ENCODE measurements at regions not wholly inside any gene's neighbourhood (a gene's known extent, or its start where the extent isn't known, plus 50 kb on each side); places are given as distances from the start of the nearest gene placed in this dataset.

- Mint-ChIP-seq H3K27me3 (no peaks in the 10 kb centered on the region), H3K36me3 (no peaks in the 10 kb centered on the region), H3K9me3 (peaks cover 0 to 9% (median 6%) of the 10 kb centered on the region in 9 donors), H3K27ac (no peak overlapping the region), H3K4me1 (no peaks in the 10 kb centered on the region), H3K4me3 (no peak overlapping the region)
- POLR2A ChIA-PET = no interaction called here
- DNase-seq (no peak), ATAC-seq (no peak)
Measured at GRCh38 chr1:216944864-216945510, 221.8 kb upstream of the ESRRG start.

- Mint-ChIP-seq H3K9me3 (peaks cover 0 to 24% (median 4%) of the 10 kb centered on the region in 9 donors), H3K27ac (no peak overlapping the region), H3K27me3 (no peaks in the 10 kb centered on the region), H3K36me3 (peaks cover 0 to 6% (median 0%) of the 10 kb centered on the region in 3 donors), H3K4me3 (no peak overlapping the region), H3K4me1 (no peaks in the 10 kb centered on the region)
- DNase-seq (no peak), ATAC-seq (no peak)
- POLR2A ChIA-PET = no interaction called here
Measured at GRCh38 chr1:216937491-216937890, 214.3 kb upstream of the ESRRG start.

GRCh38 chr1:216936779-216937178 lies 213.6 kb upstream of the ESRRG start:
- Mint-ChIP-seq H3K9me3 (peaks cover 0 to 24% (median 4%) of the 10 kb centered on the region in 9 donors), H3K4me1 (no peaks in the 10 kb centered on the region), H3K27me3 (no peaks in the 10 kb centered on the region), H3K27ac (no peak overlapping the region), H3K4me3 (no peak overlapping the region), H3K36me3 (peaks cover 0 to 6% (median 1%) of the 10 kb centered on the region in 3 donors)
- no peak for DNase-seq
- no peak for ATAC-seq
- POLR2A ChIA-PET = no interaction called here

GRCh38 chr1:216935901-216936300 lies 212.7 kb upstream of the ESRRG start:
- Mint-ChIP-seq H3K4me3 (no peak overlapping the region), H3K9me3 (peaks cover 0 to 24% (median 4%) of the 10 kb centered on the region in 9 donors), H3K27ac (no peak overlapping the region), H3K4me1 (no peaks in the 10 kb centered on the region), H3K36me3 (peaks cover 0 to 6% (median 1%) of the 10 kb centered on the region in 3 donors), H3K27me3 (no peaks in the 10 kb centered on the region)
- ATAC-seq (no peak), DNase-seq (no peak)
- POLR2A ChIA-PET = no interaction called here

- H3K36me3 Mint-ChIP-seq = peaks cover 0 to 1% (median 0%) of the 10 kb centered on the region in 3 donors
- ATAC-seq = no peak
- POLR2A ChIA-PET = no interaction called here
Measured at GRCh38 chr1:216932424-216932823, 209.2 kb upstream of the ESRRG start.

GRCh38 chr1:216929870-216930582 lies 206.8 kb upstream of the ESRRG start:
- Mint-ChIP-seq H3K4me3 (no peak overlapping the region), H3K9me3 (peaks cover 0 to 8% (median 0%) of the 10 kb centered on the region in 9 donors), H3K27ac (no peak overlapping the region), H3K4me1 (no peaks in the 10 kb centered on the region), H3K27me3 (no peaks in the 10 kb centered on the region), H3K36me3 (peaks cover 0 to 1% (median 0%) of the 10 kb centered on the region in 3 donors)
- DNase-seq = no peak
- POLR2A ChIA-PET = no interaction called here
- ATAC-seq = no peak

More at GRCh38 chr1:216932424-216932823, 209.2 kb upstream of the ESRRG start:
- H3K9me3 Mint-ChIP-seq = peaks cover 0 to 5% (median 0%) of the 10 kb centered on the region in 9 donors
- H3K4me1 Mint-ChIP-seq = no peaks in the 10 kb centered on the region
- no peak overlapping the region for H3K27ac Mint-ChIP-seq
- H3K4me3 Mint-ChIP-seq = no peak overlapping the region
- no peak for DNase-seq
- H3K27me3 Mint-ChIP-seq = no peaks in the 10 kb centered on the region

GRCh38 chr1:216927633-216928032 lies 204.4 kb upstream of the ESRRG start:
- ATAC-seq = no peak
- POLR2A ChIA-PET = no interaction called here
- peaks cover 0 to 6% (median 0%) of the 10 kb centered on the region in 9 donors for H3K9me3 Mint-ChIP-seq
- no peak overlapping the region for H3K27ac Mint-ChIP-seq
- DNase-seq = no peak
- no peaks in the 10 kb centered on the region for H3K4me1 Mint-ChIP-seq
- H3K27me3 Mint-ChIP-seq = no peaks in the 10 kb centered on the region
- H3K4me3 Mint-ChIP-seq = no peak overlapping the region
- H3K36me3 Mint-ChIP-seq = peaks cover 0 to 1% (median 0%) of the 10 kb centered on the region in 3 donors

- Mint-ChIP-seq H3K36me3 (no peaks in the 10 kb centered on the region), H3K4me3 (no peak overlapping the region), H3K27me3 (no peaks in the 10 kb centered on the region), H3K4me1 (no peaks in the 10 kb centered on the region), H3K9me3 (peaks cover 0 to 6% (median 0%) of the 10 kb centered on the region in 9 donors), H3K27ac (no peak overlapping the region)
- POLR2A ChIA-PET = no interaction called here
- ATAC-seq (no peak), DNase-seq (no peak)
Measured at GRCh38 chr1:216926720-216927510, 203.7 kb upstream of the ESRRG start.

GRCh38 chr1:216925962-216926625 lies 202.9 kb upstream of the ESRRG start:
- Mint-ChIP-seq H3K36me3 (no peaks in the 10 kb centered on the region), H3K27ac (no peak overlapping the region), H3K4me1 (no peaks in the 10 kb centered on the region), H3K4me3 (no peak overlapping the region), H3K9me3 (peaks cover 0 to 6% (median 0%) of the 10 kb centered on the region in 9 donors), H3K27me3 (no peaks in the 10 kb centered on the region)
- DNase-seq (no peak), ATAC-seq (no peak)
- POLR2A ChIA-PET = no interaction called here

- POLR2A ChIA-PET = no interaction called here
- H3K36me3 Mint-ChIP-seq = no peaks in the 10 kb centered on the region
- peaks cover 0 to 6% (median 0%) of the 10 kb centered on the region in 9 donors for H3K9me3 Mint-ChIP-seq
- H3K27ac Mint-ChIP-seq = no peak overlapping the region
- ATAC-seq = no peak
- H3K4me3 Mint-ChIP-seq = no peak overlapping the region
- H3K4me1 Mint-ChIP-seq = no peaks in the 10 kb centered on the region
- H3K27me3 Mint-ChIP-seq = no peaks in the 10 kb centered on the region
- DNase-seq = no peak
Measured at GRCh38 chr1:216924732-216925131, 201.5 kb upstream of the ESRRG start.

- Mint-ChIP-seq H3K4me1 (no peaks in the 10 kb centered on the region), H3K36me3 (no peaks in the 10 kb centered on the region), H3K27ac (peak overlapping the region in 1 of 10 donors; percentile 85), H3K9me3 (peaks cover 0 to 6% (median 0%) of the 10 kb centered on the region in 9 donors), H3K27me3 (no peaks in the 10 kb centered on the region), H3K4me3 (no peak overlapping the region)
- ATAC-seq (no peak), DNase-seq (no peak)
- POLR2A ChIA-PET = no interaction called here
Measured at GRCh38 chr1:216923601-216924000, 200.4 kb upstream of the ESRRG start.

- no peaks in the 10 kb centered on the region for H3K27me3 Mint-ChIP-seq
- DNase-seq = no peak
- ATAC-seq = no peak
- H3K4me1 Mint-ChIP-seq = no peaks in the 10 kb centered on the region
- H3K9me3 Mint-ChIP-seq = peaks cover 0 to 3% (median 0%) of the 10 kb centered on the region in 9 donors
- H3K36me3 Mint-ChIP-seq = no peaks in the 10 kb centered on the region
- H3K4me3 Mint-ChIP-seq = no peak overlapping the region
- H3K27ac Mint-ChIP-seq = no peak overlapping the region
- POLR2A ChIA-PET = no interaction called here
Measured at GRCh38 chr1:216922406-216922805, 199.2 kb upstream of the ESRRG start.

- DNase-seq (no peak), ATAC-seq (no peak)
- peaks cover 0 to 3% (median 0%) of the 10 kb centered on the region in 9 donors for H3K9me3 Mint-ChIP-seq
- H3K36me3 Mint-ChIP-seq = no peaks in the 10 kb centered on the region
- no peaks in the 10 kb centered on the region for H3K27me3 Mint-ChIP-seq
- H3K4me1 Mint-ChIP-seq = no peaks in the 10 kb centered on the region
- POLR2A ChIA-PET = no interaction called here
- H3K4me3 Mint-ChIP-seq = no peak overlapping the region
- H3K27ac Mint-ChIP-seq = no peak overlapping the region
Measured at GRCh38 chr1:216921866-216922265, 198.6 kb upstream of the ESRRG start.

All from naive thymus-derived CD8-positive, alpha-beta T cell (primary cell).